Adrenal gland (tissue), 9 donors: ENCODE measurements at regions not wholly inside any gene's neighbourhood (a gene's known extent, or its start where the extent isn't known, plus 50 kb on each side); places are given as distances from the start of the nearest gene placed in this dataset.

Source experiments
- DNase-seq, 7 donors: peaks; one replicate each; pipeline ENCODE4 v3.0.0-alpha.2; 2019 to 2020
- H3K27ac ChIP-seq, 5 donors: fragments of 200-600 bp; sonication (generic) in 4 of 5; 1 replicate in 3 of 5; 2 replicates in 2 of 5; pipeline versions ENCODE4 v1.5.1 to v1.8.0; 2016 to 2020; ENCODE audit warnings: mild to moderate bottlenecking in 1 of 5
- H3K27me3 ChIP-seq: fragments of 200-600 bp; 2 replicates; pipeline ENCODE4 v1.8.0; 2021
- H3K36me3 ChIP-seq, 2 donors: fragments of 200-600 bp; replicated peaks in 1 of 2; 1 replicate in 1 of 2; 2 replicates in 1 of 2; pipeline versions ENCODE4 v1.5.1 to v1.8.0; 2018 to 2022
- H3K4me1 ChIP-seq, 2 donors: fragments of 200-600 bp; replicated peaks in 1 of 2; 1 replicate in 1 of 2; 2 replicates in 1 of 2; pipeline versions ENCODE4 v1.5.1 to v1.8.0; 2018 to 2021
- H3K4me3 ChIP-seq, 4 donors: fragments of 200-600 bp; sonication (generic) in 3 of 4; one replicate each; pipeline ENCODE4 v1.5.1; 2016 to 2018
- H3K9me3 ChIP-seq, 3 donors: fragments of 200-600 bp; sonication (generic) in 1 of 3; replicated peaks in 1 of 3; 1 replicate in 2 of 3; 2 replicates in 1 of 3; pipeline versions ENCODE4 v1.5.1 to v1.8.0; 2016 to 2021
- POLR2A ChIP-seq, 2 donors: fragments of 450-650 bp; IDR thresholded peaks; one replicate each; pipeline ENCODE4 v1.6.1; 2017; ENCODE audit warnings: antibody characterized with exemption in 2 of 2, mild to moderate bottlenecking in 2 of 2, moderate library complexity in 1 of 2
- WGBS, 4 donors: extraction: QIAGEN DNeasy Blood & Tissue Kit in 2 of 4; methylation state at CpG; one replicate each; pipeline versions ENCODE4 v1.1.5 to v1.1.7; 2013 to 2017; 5-methylcytosine and 5-hydroxymethylcytosine counted together
- intact Hi-C, 2 donors: fragments of 100-400 bp; cut with DNase I; formaldehyde crosslinking; loops; one replicate each; pipeline versions ENCODE4 v1.14.1 to v1.15.0; 2022 to 2023
- TF ChIP-seq, protein P1 (sequence below), 6 experiments: fragments of 450-650 bp in 4 of 6; fragments of 200-600 bp in 2 of 6; sonication (generic) in 1 of 6; IDR thresholded peaks; 1 replicate in 5 of 6; 2 replicates in 1 of 6; pipeline versions ENCODE4 v1.5.1 to v1.8.0; 2016 to 2021; ENCODE audit warnings: antibody characterized with exemption in 6 of 6, mild to moderate bottlenecking in 2 of 6, moderate library complexity in 1 of 6
- donor health status: healthy with polysubstance abuse.
- donor health status: Bipolar disorder and iron deficiency.
- donor health status: DM: yes; HTN: yes; CAD: no.
- donor health status: DM: no; HTN: no; CAD: no.
- donor health status: DM: no; HTN: no; CAD: no.

- TF ChIP-seq, protein P1, sequence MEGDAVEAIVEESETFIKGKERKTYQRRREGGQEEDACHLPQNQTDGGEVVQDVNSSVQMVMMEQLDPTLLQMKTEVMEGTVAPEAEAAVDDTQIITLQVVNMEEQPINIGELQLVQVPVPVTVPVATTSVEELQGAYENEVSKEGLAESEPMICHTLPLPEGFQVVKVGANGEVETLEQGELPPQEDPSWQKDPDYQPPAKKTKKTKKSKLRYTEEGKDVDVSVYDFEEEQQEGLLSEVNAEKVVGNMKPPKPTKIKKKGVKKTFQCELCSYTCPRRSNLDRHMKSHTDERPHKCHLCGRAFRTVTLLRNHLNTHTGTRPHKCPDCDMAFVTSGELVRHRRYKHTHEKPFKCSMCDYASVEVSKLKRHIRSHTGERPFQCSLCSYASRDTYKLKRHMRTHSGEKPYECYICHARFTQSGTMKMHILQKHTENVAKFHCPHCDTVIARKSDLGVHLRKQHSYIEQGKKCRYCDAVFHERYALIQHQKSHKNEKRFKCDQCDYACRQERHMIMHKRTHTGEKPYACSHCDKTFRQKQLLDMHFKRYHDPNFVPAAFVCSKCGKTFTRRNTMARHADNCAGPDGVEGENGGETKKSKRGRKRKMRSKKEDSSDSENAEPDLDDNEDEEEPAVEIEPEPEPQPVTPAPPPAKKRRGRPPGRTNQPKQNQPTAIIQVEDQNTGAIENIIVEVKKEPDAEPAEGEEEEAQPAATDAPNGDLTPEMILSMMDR (IDR thresholded peaks at IDR 0.05), result no peak
- DNase-seq, result no peak
- WGBS, 4 donors, result 69 to 86% (median 81%) methylated on average over 2 of the region's 2 CpGs
- intact Hi-C loops, result no loop called here
- Histone ChIP-seq H3K4me3 (no peak overlapping the region), H3K27ac (no peak overlapping the region), H3K27me3 (no peaks in the 10 kb centered on the region), H3K36me3 (no peaks in the 10 kb centered on the region), H3K4me1 (no peaks in the 10 kb centered on the region), H3K9me3 (no peaks in the 10 kb centered on the region)
Measured at GRCh38 chr10:65413001-65413400, 1512.8 kb upstream of the LRRTM3 start.

GRCh38 chr10:65415318-65415717, 1510.5 kb upstream of the LRRTM3 start:
- H3K4me3 ChIP-seq, result no peak overlapping the region
- intact Hi-C loops, result no loop called here
- no peak for DNase-seq
- TF ChIP-seq, protein P1 (IDR thresholded peaks at IDR 0.05), result no peak
- no peak for TF ChIP-seq POLR2A (IDR thresholded peaks at IDR 0.05)
- H3K27ac ChIP-seq, result no peak overlapping the region
- H3K4me1 ChIP-seq, result no peaks in the 10 kb centered on the region
- H3K36me3 ChIP-seq, result no peaks in the 10 kb centered on the region
- no peaks in the 10 kb centered on the region for H3K9me3 ChIP-seq
- H3K27me3 ChIP-seq, result no peaks in the 10 kb centered on the region

DNA sequence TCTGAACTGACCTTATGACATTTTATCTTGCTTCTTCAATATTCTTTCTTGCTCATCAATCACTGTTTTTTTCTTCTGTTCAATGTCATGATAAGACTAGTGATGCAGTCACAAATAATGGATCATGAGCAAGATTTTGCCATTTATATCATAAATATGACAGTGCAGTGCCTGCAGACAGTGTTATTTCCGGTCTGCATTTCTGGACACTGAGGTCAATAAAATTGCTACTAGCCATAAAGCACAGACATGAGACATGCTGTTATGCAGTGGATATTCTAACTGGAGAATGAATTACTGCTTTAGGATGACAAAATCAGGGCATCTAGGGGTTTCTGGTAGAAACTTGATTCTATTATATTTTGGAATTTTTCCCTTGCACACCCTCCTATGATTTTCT, 1509.7 kb upstream of the LRRTM3 start:
- Histone ChIP-seq H3K4me3 (no peak overlapping the region), H3K9me3 (no peaks in the 10 kb centered on the region), H3K27ac (no peak overlapping the region), H3K27me3 (no peaks in the 10 kb centered on the region), H3K36me3 (no peaks in the 10 kb centered on the region), H3K4me1 (no peaks in the 10 kb centered on the region)
- TF ChIP-seq, protein P1 (IDR thresholded peaks at IDR 0.05), result no peak
- no peak for TF ChIP-seq POLR2A (IDR thresholded peaks at IDR 0.05)
- 38 to 56% (median 48%) methylated on average over 1 of the region's 1 CpG for WGBS, 4 donors
- intact Hi-C loops, result no loop called here
- no peak for DNase-seq

- DNase-seq, result no peak
- Histone ChIP-seq H3K4me1 (no peaks in the 10 kb centered on the region), H3K9me3 (no peaks in the 10 kb centered on the region), H3K27ac (no peak overlapping the region), H3K36me3 (no peaks in the 10 kb centered on the region), H3K4me3 (no peak overlapping the region), H3K27me3 (no peaks in the 10 kb centered on the region)
- intact Hi-C loops, result no loop called here
- TF ChIP-seq, protein P1 (IDR thresholded peaks at IDR 0.05), result no peak
- TF ChIP-seq POLR2A (IDR thresholded peaks at IDR 0.05), result no peak
- 70 to 78% (median 74%) methylated on average over 2 of the region's 2 CpGs for WGBS, 4 donors
Measured at GRCh38 chr10:65419629-65420028, 1506.2 kb upstream of the LRRTM3 start.
